ENCODE measurements at regions not wholly inside any gene's neighbourhood (a gene's known extent, or its start where the extent isn't known, plus 50 kb on each side); places are given as distances from the start of the nearest gene placed in this dataset.

DNA sequence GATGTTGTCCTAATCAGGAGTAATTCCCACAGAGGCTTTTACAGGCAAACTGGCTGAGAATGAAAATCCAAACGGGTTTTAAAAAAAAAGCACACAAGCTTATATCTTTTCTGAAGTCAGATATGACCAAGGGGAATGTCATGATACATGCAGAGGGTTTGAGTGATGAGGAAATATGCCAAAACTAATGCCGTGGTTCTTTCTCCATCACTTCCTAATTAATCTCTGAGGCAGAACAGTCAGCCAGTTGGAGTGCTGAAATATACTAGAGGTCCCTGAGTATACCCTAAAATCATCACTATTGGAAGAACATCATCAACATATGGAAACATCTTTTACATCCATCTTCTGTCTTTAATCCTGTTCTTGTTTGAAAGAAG lies 160.8 kb upstream of the FAR2 start:
- H3K27ac ChIP-seq (ENCODE audit: low read depth in 2 of 2, low read length in 2 of 2), result no peak overlapping the region
- H3K9me3 ChIP-seq (ENCODE audit: control insufficient read depth in 2 of 2, low read length in 2 of 2), result no peaks in the 10 kb centered on the region
- H3K9ac ChIP-seq (ENCODE audit: low read depth in 1 of 2, low read length in 2 of 2), result no peak overlapping the region
- no peaks in the 10 kb centered on the region for H3K4me1 ChIP-seq (ENCODE audit: control insufficient read depth in 2 of 2, insufficient read depth in 2 of 2, low read length in 2 of 2)
- H3K36me3 ChIP-seq (ENCODE audit: control insufficient read depth in 2 of 2, insufficient read depth in 2 of 2, low read length in 2 of 2), result no peaks in the 10 kb centered on the region
- H3K4me3 ChIP-seq (ENCODE audit: low read length in 2 of 2), result no peak overlapping the region
- H3K27me3 ChIP-seq (ENCODE audit: control insufficient read depth in 2 of 2, insufficient read depth in 2 of 2, low read length in 2 of 2), result no peaks in the 10 kb centered on the region

DNA sequence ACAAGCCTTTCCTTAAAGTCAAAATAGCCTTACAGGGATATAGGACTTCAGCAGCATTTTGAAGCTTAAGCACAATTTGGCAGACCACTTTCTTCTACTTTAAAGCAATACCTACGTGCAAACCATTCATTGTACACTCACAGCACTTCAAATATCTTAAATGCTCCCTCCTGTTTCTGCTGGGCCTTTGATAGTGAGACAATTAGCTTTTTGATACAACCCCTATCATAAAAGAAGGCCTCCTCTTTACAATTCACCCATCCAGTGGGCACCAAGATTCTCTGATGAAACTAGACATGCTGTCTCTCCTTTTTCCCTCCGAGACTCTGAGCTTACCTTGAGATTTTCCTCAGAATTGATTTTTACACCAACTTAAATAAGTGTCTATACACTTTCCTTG lies 157.5 kb upstream of the FAR2 start:
- Histone ChIP-seq H3K27ac (ENCODE audit: low read depth in 2 of 2, low read length in 2 of 2) (no peak overlapping the region), H3K27me3 (ENCODE audit: control insufficient read depth in 2 of 2, insufficient read depth in 2 of 2, low read length in 2 of 2) (no peaks in the 10 kb centered on the region), H3K9me3 (ENCODE audit: control insufficient read depth in 2 of 2, low read length in 2 of 2) (no peaks in the 10 kb centered on the region), H3K36me3 (ENCODE audit: control insufficient read depth in 2 of 2, insufficient read depth in 2 of 2, low read length in 2 of 2) (no peaks in the 10 kb centered on the region), H3K4me3 (ENCODE audit: low read length in 2 of 2) (no peak overlapping the region), H3K9ac (ENCODE audit: low read depth in 1 of 2, low read length in 2 of 2) (no peak overlapping the region), H3K4me1 (ENCODE audit: control insufficient read depth in 2 of 2, insufficient read depth in 2 of 2, low read length in 2 of 2) (peaks cover 0 to 3% of the 10 kb centered on the region in 2 donors)

DNA sequence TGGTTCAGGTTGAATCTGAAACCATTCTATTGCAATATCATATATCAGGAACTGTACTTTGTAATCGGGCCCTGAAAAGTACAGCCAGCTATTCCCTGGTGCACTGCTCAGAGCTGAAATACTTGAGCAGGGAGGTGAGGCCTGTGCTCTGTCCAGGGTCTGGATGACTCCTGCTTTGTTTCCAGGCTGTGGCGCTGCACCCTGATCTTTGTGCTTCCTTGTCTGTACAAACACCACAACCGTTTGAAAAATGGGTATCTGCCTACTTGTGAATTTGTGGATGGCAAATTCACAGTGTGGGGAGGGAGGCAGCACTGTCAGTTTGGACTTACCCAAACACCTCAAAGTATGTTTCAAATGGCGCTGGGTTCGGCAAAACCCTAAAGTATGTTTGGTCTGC lies 155.4 kb upstream of the FAR2 start:
- Histone ChIP-seq H3K4me3 (ENCODE audit: low read length in 2 of 2) (no peak overlapping the region), H3K27me3 (ENCODE audit: control insufficient read depth in 2 of 2, insufficient read depth in 2 of 2, low read length in 2 of 2) (no peaks in the 10 kb centered on the region), H3K27ac (ENCODE audit: low read depth in 2 of 2, low read length in 2 of 2) (no peak overlapping the region), H3K36me3 (ENCODE audit: control insufficient read depth in 2 of 2, insufficient read depth in 2 of 2, low read length in 2 of 2) (no peaks in the 10 kb centered on the region), H3K4me1 (ENCODE audit: control insufficient read depth in 2 of 2, insufficient read depth in 2 of 2, low read length in 2 of 2) (peaks cover 0 to 3% of the 10 kb centered on the region in 2 donors), H3K9me3 (ENCODE audit: control insufficient read depth in 2 of 2, low read length in 2 of 2) (no peaks in the 10 kb centered on the region), H3K9ac (ENCODE audit: low read depth in 1 of 2, low read length in 2 of 2) (no peak overlapping the region)

DNA sequence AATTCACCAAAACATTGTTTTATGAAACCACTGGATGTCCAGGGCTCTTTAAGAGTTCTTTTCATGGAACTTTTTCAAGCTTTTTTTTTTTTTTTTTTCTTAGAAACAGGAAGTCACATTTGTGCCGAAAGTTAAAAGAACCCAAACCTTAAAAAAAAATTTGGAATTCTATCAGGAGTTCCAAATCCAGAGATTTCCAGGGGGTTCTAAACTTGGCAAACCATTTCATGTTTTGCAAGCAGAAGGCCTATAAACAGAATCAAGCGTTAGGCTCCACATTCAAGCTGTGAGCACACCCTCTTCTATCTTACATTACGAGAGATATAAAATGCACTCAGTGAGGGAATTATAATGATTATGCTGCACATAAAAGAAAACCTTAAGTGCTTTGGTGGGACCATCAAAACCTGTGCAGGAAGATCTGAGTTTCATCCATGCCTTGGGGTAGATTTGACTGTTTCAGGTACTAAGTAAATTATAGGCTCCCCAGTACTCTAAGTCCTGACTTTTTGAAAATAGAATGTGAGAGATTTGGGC lies 154.8 kb upstream of the FAR2 start:
- Histone ChIP-seq H3K27ac (ENCODE audit: low read depth in 2 of 2, low read length in 2 of 2) (no peak overlapping the region), H3K36me3 (ENCODE audit: control insufficient read depth in 2 of 2, insufficient read depth in 2 of 2, low read length in 2 of 2) (no peaks in the 10 kb centered on the region), H3K9me3 (ENCODE audit: control insufficient read depth in 2 of 2, low read length in 2 of 2) (no peaks in the 10 kb centered on the region), H3K4me1 (ENCODE audit: control insufficient read depth in 2 of 2, insufficient read depth in 2 of 2, low read length in 2 of 2) (peaks cover 0 to 3% of the 10 kb centered on the region in 2 donors), H3K27me3 (ENCODE audit: control insufficient read depth in 2 of 2, insufficient read depth in 2 of 2, low read length in 2 of 2) (no peaks in the 10 kb centered on the region), H3K4me3 (ENCODE audit: low read length in 2 of 2) (no peak overlapping the region), H3K9ac (ENCODE audit: low read depth in 1 of 2, low read length in 2 of 2) (no peak overlapping the region)

DNA sequence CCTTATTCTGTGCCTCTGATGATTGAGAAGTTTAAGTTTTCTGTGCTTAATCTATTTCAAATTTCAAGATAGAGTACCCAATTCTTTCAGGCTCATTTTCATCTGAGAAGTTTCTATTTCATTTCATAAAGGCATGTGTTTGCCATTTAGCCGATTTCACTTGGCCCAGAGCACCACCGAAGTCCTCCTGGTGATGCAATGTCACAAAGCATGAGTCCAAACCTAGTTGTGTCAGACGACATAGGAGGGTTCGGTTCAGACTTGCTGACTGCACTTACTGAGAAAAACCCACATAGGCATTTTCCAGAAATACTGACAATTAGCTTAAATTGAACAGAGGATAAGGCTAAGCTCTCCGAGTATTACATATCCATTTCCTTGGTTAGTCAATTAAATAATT lies 152.4 kb upstream of the FAR2 start:
- Histone ChIP-seq H3K27ac (ENCODE audit: low read depth in 2 of 2, low read length in 2 of 2) (no peak overlapping the region), H3K27me3 (ENCODE audit: control insufficient read depth in 2 of 2, insufficient read depth in 2 of 2, low read length in 2 of 2) (no peaks in the 10 kb centered on the region), H3K9ac (ENCODE audit: low read depth in 1 of 2, low read length in 2 of 2) (no peak overlapping the region), H3K36me3 (ENCODE audit: control insufficient read depth in 2 of 2, insufficient read depth in 2 of 2, low read length in 2 of 2) (no peaks in the 10 kb centered on the region), H3K9me3 (ENCODE audit: control insufficient read depth in 2 of 2, low read length in 2 of 2) (no peaks in the 10 kb centered on the region), H3K4me3 (ENCODE audit: low read length in 2 of 2) (no peak overlapping the region), H3K4me1 (ENCODE audit: control insufficient read depth in 2 of 2, insufficient read depth in 2 of 2, low read length in 2 of 2) (peaks cover 0 to 3% of the 10 kb centered on the region in 2 donors)

DNA sequence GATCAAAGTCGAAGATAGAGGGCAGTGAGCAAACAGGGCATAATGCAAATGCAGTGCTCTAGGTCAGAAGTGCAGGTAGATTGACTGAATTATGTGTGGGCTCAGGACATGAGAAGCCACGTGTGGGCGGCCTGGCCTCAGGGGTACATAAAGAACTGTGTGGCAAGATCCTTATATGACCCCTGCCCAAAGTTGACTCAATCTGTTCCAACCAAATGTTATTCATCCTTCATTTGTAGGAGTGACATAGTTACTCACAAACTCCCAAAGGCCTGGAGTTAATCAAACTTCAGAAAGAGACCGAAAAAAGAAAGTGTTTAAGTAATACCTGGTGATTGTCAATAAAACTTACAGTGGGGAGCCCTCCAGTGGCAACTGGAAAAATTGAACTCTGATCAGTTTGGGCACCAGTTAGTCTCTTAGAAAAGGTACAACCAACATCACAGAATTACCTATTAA lies 150.4 kb upstream of the FAR2 start:
- no peaks in the 10 kb centered on the region for H3K36me3 ChIP-seq (ENCODE audit: control insufficient read depth in 2 of 2, insufficient read depth in 2 of 2, low read length in 2 of 2)
- no peaks in the 10 kb centered on the region for H3K27me3 ChIP-seq (ENCODE audit: control insufficient read depth in 2 of 2, insufficient read depth in 2 of 2, low read length in 2 of 2)
- H3K9ac ChIP-seq (ENCODE audit: low read depth in 1 of 2, low read length in 2 of 2), result no peak overlapping the region
- no peak overlapping the region for H3K27ac ChIP-seq (ENCODE audit: low read depth in 2 of 2, low read length in 2 of 2)
- no peaks in the 10 kb centered on the region for H3K9me3 ChIP-seq (ENCODE audit: control insufficient read depth in 2 of 2, low read length in 2 of 2)
- H3K4me1 ChIP-seq (ENCODE audit: control insufficient read depth in 2 of 2, insufficient read depth in 2 of 2, low read length in 2 of 2), result peaks cover 0 to 2% of the 10 kb centered on the region in 2 donors
- no peak overlapping the region for H3K4me3 ChIP-seq (ENCODE audit: low read length in 2 of 2)

DNA sequence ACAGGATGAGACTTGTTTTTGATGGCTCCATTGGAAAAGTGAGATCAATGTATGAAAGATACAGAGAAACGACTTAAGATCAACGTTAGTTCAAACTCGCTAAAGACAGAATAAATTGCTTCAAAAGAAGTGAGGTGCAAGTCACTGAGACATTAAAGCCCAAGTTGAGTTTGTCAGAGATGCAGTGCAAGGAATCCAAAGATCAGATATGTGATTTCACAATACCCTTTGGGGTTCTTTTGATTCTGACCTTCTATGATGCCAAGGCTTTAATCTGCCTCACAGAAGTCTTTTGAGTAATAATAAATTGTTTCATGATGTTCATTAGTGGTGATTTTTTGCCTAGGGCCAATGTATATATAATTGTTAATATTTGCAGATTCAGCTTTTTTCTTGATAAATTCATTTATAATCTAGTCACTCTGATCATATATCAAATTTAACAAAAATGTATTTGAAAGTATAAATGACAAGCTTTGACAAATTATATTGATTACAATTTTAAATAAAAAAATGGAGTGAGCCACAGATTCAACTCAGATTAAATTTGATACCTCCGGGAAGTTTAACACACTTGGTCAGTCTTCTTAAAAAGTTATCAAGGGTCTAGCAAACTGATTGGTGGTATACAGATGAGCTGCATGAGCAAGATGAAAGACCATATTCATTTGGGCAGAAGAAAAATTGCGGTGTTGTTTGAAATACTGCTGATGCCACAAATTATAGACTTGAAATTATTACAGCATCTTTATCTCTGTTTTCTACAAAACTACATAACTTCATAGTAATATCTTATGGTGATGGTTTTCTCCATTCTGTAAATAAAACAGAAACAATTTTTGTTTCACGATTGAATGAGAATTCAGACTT lies 144.8 kb upstream of the FAR2 start:
- Histone ChIP-seq H3K27ac (ENCODE audit: low read depth in 2 of 2, low read length in 2 of 2) (no peak overlapping the region), H3K27me3 (ENCODE audit: control insufficient read depth in 2 of 2, insufficient read depth in 2 of 2, low read length in 2 of 2) (no peaks in the 10 kb centered on the region), H3K9me3 (ENCODE audit: control insufficient read depth in 2 of 2, low read length in 2 of 2) (no peaks in the 10 kb centered on the region), H3K4me3 (ENCODE audit: low read length in 2 of 2) (no peak overlapping the region), H3K9ac (ENCODE audit: low read depth in 1 of 2, low read length in 2 of 2) (no peak overlapping the region), H3K4me1 (ENCODE audit: control insufficient read depth in 2 of 2, insufficient read depth in 2 of 2, low read length in 2 of 2) (no peaks in the 10 kb centered on the region), H3K36me3 (ENCODE audit: control insufficient read depth in 2 of 2, insufficient read depth in 2 of 2, low read length in 2 of 2) (no peaks in the 10 kb centered on the region)

DNA sequence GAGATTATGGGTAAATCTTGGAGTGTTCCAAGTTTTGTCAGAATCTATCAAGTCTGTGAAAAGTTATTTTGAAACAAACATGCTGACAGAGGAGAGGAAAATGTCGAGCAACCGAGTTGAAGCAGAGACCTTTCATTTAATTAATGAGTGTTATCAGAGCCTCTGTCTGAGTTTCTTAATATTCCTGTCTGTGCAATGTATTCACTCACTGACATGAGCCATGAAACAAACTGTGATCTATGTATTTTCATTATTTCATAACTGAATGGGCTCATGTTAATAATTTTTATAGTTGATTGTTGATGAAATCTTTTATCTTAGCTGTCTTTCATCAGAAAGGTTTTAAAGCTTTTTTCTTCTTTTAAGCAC lies 144.2 kb upstream of the FAR2 start:
- no peak overlapping the region for H3K27ac ChIP-seq (ENCODE audit: low read depth in 2 of 2, low read length in 2 of 2)
- no peak overlapping the region for H3K4me3 ChIP-seq (ENCODE audit: low read length in 2 of 2)
- H3K36me3 ChIP-seq (ENCODE audit: control insufficient read depth in 2 of 2, insufficient read depth in 2 of 2, low read length in 2 of 2), result no peaks in the 10 kb centered on the region
- no peaks in the 10 kb centered on the region for H3K27me3 ChIP-seq (ENCODE audit: control insufficient read depth in 2 of 2, insufficient read depth in 2 of 2, low read length in 2 of 2)
- H3K4me1 ChIP-seq (ENCODE audit: control insufficient read depth in 2 of 2, insufficient read depth in 2 of 2, low read length in 2 of 2), result no peaks in the 10 kb centered on the region
- H3K9ac ChIP-seq (ENCODE audit: low read depth in 1 of 2, low read length in 2 of 2), result no peak overlapping the region
- no peaks in the 10 kb centered on the region for H3K9me3 ChIP-seq (ENCODE audit: control insufficient read depth in 2 of 2, low read length in 2 of 2)

DNA sequence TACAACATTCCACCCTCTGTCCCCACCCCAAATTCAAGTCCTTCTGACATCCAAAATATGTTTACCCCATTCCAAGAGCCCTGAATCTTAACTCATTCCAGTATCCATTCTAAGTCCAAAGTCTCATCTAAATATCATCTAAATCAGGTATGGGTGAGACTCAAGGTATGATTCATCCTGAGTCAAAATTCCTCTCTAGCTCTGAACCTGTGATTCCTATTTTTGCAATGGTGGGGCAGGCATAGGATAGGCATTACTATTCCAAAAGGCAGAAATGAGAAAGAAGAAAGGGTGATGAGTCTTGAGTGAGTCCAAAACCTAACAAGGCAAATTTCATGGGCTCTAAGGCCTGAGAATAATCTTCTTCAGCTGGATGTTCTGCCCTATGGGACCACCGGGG lies 140.3 kb upstream of the FAR2 start:
- no peaks in the 10 kb centered on the region for H3K4me1 ChIP-seq (ENCODE audit: control insufficient read depth in 2 of 2, insufficient read depth in 2 of 2, low read length in 2 of 2)
- H3K27ac ChIP-seq (ENCODE audit: low read depth in 2 of 2, low read length in 2 of 2), result no peak overlapping the region
- H3K9ac ChIP-seq (ENCODE audit: low read depth in 1 of 2, low read length in 2 of 2), result no peak overlapping the region
- no peaks in the 10 kb centered on the region for H3K27me3 ChIP-seq (ENCODE audit: control insufficient read depth in 2 of 2, insufficient read depth in 2 of 2, low read length in 2 of 2)
- H3K4me3 ChIP-seq (ENCODE audit: low read length in 2 of 2), result no peak overlapping the region
- no peaks in the 10 kb centered on the region for H3K36me3 ChIP-seq (ENCODE audit: control insufficient read depth in 2 of 2, insufficient read depth in 2 of 2, low read length in 2 of 2)
- no peaks in the 10 kb centered on the region for H3K9me3 ChIP-seq (ENCODE audit: control insufficient read depth in 2 of 2, low read length in 2 of 2)

DNA sequence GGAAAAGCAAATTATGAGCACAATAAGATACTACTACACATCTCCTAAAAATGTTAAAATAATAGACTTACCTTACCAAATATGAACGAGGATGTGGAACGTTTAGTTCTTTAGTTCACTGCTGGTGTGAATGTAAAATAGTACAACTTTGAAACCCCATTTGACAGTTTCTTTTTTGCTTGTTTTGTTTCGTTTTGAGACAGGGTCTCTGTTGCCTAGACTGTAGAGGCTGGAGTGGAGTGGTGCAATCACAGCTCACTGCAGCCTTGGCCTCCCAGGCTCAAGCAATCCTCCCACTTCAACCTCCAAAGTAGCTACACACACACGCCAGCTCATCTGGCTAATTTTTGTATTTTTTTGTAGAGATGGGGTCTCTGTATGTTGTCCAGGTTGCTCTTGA lies 136.4 kb upstream of the FAR2 start:
- Histone ChIP-seq H3K27me3 (ENCODE audit: control insufficient read depth in 2 of 2, insufficient read depth in 2 of 2, low read length in 2 of 2) (no peaks in the 10 kb centered on the region), H3K9ac (ENCODE audit: low read depth in 1 of 2, low read length in 2 of 2) (no peak overlapping the region), H3K4me3 (ENCODE audit: low read length in 2 of 2) (no peak overlapping the region), H3K9me3 (ENCODE audit: control insufficient read depth in 2 of 2, low read length in 2 of 2) (no peaks in the 10 kb centered on the region), H3K27ac (ENCODE audit: low read depth in 2 of 2, low read length in 2 of 2) (no peak overlapping the region), H3K4me1 (ENCODE audit: control insufficient read depth in 2 of 2, insufficient read depth in 2 of 2, low read length in 2 of 2) (no peaks in the 10 kb centered on the region), H3K36me3 (ENCODE audit: control insufficient read depth in 2 of 2, insufficient read depth in 2 of 2, low read length in 2 of 2) (no peaks in the 10 kb centered on the region)
